Panc1 (cell line): ENCODE measurements at regions not wholly inside any gene's neighbourhood (a gene's known extent, or its start where the extent isn't known, plus 50 kb on each side); places are given as distances from the start of the nearest gene placed in this dataset.

Source experiments
- ATAC-seq: fragments of 200-7000 bp; cut with Tn5 transposase; 2 replicates; pipeline ENCODE4 v1.9.1; 2020; ENCODE audit warnings: mild to moderate bottlenecking, moderate library complexity
- BruUV-seq: library from RNA; stranded (reverse); fragments of 400-500 nt; replicated peaks from 2 replicates; lab custom pipeline; 2021; lab: Mats Ljungman, UMichigan
- CTCF ChIA-PET: fragments of 300-600 bp; sonication (Branson Sonifier 250); formaldehyde crosslinking; loops from one replicate; lab custom pipeline; 2022; ENCODE audit warnings: antibody characterized with exemption; lab: Charles Lee
- POLR2A ChIA-PET: fragments of 300-600 bp; sonication (Branson Sonifier 250); formaldehyde crosslinking; loops from one replicate; lab custom pipeline; 2022; ENCODE audit warnings: antibody characterized with exemption; lab: Charles Lee
- DNase-seq: peaks from one replicate; pipeline ENCODE4 v3.0.0-alpha.2; 2010; ENCODE audit warnings: low read depth, low spot score
- H3K27ac ChIP-seq: 2 replicates; pipeline ENCODE4 v1.5.1; 2011; ENCODE audit warnings: mild to moderate bottlenecking, low read length, inconsistent platforms
- H3K27me3 ChIP-seq: fragments of 200-500 bp; sonication (Bioruptor generic); 2 replicates; pipeline ENCODE4 v1.6.0; 2014; ENCODE audit warnings: low read length, inconsistent platforms; ENCODE audit not compliant: control insufficient read depth, insufficient read depth
- H3K36me3 ChIP-seq: fragments of 200-500 bp; sonication (Bioruptor generic); 2 replicates; pipeline ENCODE4 v1.5.1; 2014; ENCODE audit warnings: inconsistent platforms, mild to moderate bottlenecking, low read length, moderate library complexity; ENCODE audit not compliant: control insufficient read depth, insufficient read depth
- H3K4me1 ChIP-seq: 2 replicates; pipeline ENCODE4 v1.5.1; 2011; ENCODE audit warnings: inconsistent platforms, mild to moderate bottlenecking, low read length, moderate library complexity; ENCODE audit not compliant: control insufficient read depth, insufficient read depth
- H3K4me3 ChIP-seq, 2 experiments: 2 replicates each; pipeline ENCODE4 v1.5.1; 2011 to 2012; ENCODE audit warnings: low read depth in 2 of 2, low read length in 2 of 2, mild to moderate bottlenecking in 2 of 2, inconsistent platforms in 1 of 2, moderate library complexity in 1 of 2
- H3K9me3 ChIP-seq: fragments of 200-500 bp; sonication (Bioruptor generic); 2 replicates; pipeline ENCODE4 v1.5.1; 2014; ENCODE audit warnings: low read depth, mild to moderate bottlenecking, inconsistent platforms, low read length, moderate library complexity; ENCODE audit not compliant: control insufficient read depth, insufficient read depth
- CTCF ChIP-seq: fragments of 450-650 bp; IDR thresholded peaks from 2 replicates; pipeline ENCODE4 v1.5.1; 2017; ENCODE audit warnings: mild to moderate bottlenecking
- POLR2AphosphoS5 ChIP-seq: IDR thresholded peaks from 2 replicates; pipeline ENCODE4 v1.6.1; 2012; ENCODE audit warnings: mild to moderate bottlenecking, low read depth, low read length, moderate library complexity
- REST ChIP-seq, 2 experiments: IDR thresholded peaks; 2 replicates each; pipeline ENCODE4 v1.6.1; 2011 to 2012; ENCODE audit warnings: low read depth in 2 of 2, control low read depth in 1 of 2, low read length in 1 of 2, mild to moderate bottlenecking in 1 of 2, moderate library complexity in 1 of 2; ENCODE audit not compliant: insufficient read depth in 1 of 2
- SIN3A ChIP-seq: IDR thresholded peaks from 2 replicates; pipeline ENCODE4 v1.6.1; 2012; ENCODE audit warnings: low read depth, mild to moderate bottlenecking, low read length, moderate library complexity, borderline replicate concordance; ENCODE audit not compliant: insufficient read depth
- TCF7L2 ChIP-seq: IDR thresholded peaks from 2 replicates; pipeline ENCODE4 v1.6.1; 2011; ENCODE audit warnings: mild to moderate bottlenecking, low read depth, low read length, inconsistent platforms
- in situ Hi-C: cut with HindIII; loops from 2 replicates; pipeline ENCODE4 v1.10.0; 2016; ENCODE audit warnings: low sequenced_read_pairs, low pct_unique_long_range_greater_than_20kb
- intact Hi-C: fragments of 100-400 bp; cut with micrococcal nuclease; formaldehyde crosslinking; loops from one replicate; pipeline ENCODE4 v1.10.0; 2022; ENCODE audit not compliant: unreplicated experiment

GRCh38 chr17:5948811-5949210 lies 121.4 kb upstream of the WSCD1 start:
- ChIA-PET CTCF (no interaction called here), POLR2A (no interaction called here)
- Histone ChIP-seq H3K27me3 (peaks cover 2% of the 10 kb centered on the region), H3K4me1 (no peaks in the 10 kb centered on the region), H3K36me3 (no peaks in the 10 kb centered on the region), H3K27ac (no peak overlapping the region), H3K9me3 (no peaks in the 10 kb centered on the region), H3K4me3 (no peak overlapping the region)
- intact Hi-C loops, result no loop called here
- no TSS peak for BruUV-seq
- in situ Hi-C loops, result no loop called here
- no peak for DNase-seq
- ATAC-seq, result no peak
- TF ChIP-seq SIN3A (no peak), CTCF (no peak), POLR2AphosphoS5 (no peak), TCF7L2 (no peak), REST (IDR thresholded peaks at IDR 0.05; ENCODE audit: insufficient read depth in 1 of 2, low read depth in 2 of 2, low read length in 1 of 2) (no peak)

DNA sequence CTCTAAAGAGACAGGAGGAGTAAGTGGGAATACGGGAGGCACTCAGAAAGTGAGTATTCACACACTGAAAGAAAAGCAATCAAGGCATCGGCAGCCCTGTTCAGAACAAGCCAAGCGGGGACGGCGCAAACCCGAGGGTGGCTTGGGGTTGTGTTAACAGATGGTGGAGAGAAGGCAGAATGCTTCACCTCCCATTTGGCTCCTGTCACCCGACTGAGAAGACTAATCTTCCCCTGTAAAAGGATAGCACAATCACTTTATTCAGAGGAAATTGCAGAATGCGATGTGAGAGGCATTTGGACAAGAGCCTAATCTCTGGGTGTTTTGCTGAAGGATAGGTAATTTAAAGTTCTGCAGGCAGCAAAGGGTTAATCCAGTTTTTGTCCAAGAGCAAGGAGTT lies 119.3 kb upstream of the WSCD1 start:
- Histone ChIP-seq H3K9me3 (no peaks in the 10 kb centered on the region), H3K36me3 (no peaks in the 10 kb centered on the region), H3K4me3 (no peak overlapping the region), H3K4me1 (no peaks in the 10 kb centered on the region), H3K27me3 (peaks cover 2% of the 10 kb centered on the region; the same call in 1 of the 2 replicates), H3K27ac (no peak overlapping the region)
- no peak for ATAC-seq
- DNase-seq, result no peak
- in situ Hi-C loops (no loop called here), intact Hi-C loops (no loop called here)
- no TSS peak for BruUV-seq
- ChIA-PET CTCF (no interaction called here), POLR2A (no interaction called here)
- TF ChIP-seq TCF7L2, result no peak
- TF ChIP-seq POLR2AphosphoS5, result no peak
- TF ChIP-seq CTCF, result no peak
- no peak for TF ChIP-seq REST (IDR thresholded peaks at IDR 0.05; ENCODE audit: insufficient read depth in 1 of 2, low read depth in 2 of 2, low read length in 1 of 2)
- TF ChIP-seq SIN3A, result no peak
